GF-D8 (cell line): ENCODE measurements at regions not wholly inside any gene's neighbourhood (a gene's known extent, or its start where the extent isn't known, plus 50 kb on each side); places are given as distances from the start of the nearest gene placed in this dataset.

Source experiments
- DNase-seq: peaks from one replicate; lab custom pipeline; 2025; lab: John Stamatoyannopoulos, UW

DNA sequence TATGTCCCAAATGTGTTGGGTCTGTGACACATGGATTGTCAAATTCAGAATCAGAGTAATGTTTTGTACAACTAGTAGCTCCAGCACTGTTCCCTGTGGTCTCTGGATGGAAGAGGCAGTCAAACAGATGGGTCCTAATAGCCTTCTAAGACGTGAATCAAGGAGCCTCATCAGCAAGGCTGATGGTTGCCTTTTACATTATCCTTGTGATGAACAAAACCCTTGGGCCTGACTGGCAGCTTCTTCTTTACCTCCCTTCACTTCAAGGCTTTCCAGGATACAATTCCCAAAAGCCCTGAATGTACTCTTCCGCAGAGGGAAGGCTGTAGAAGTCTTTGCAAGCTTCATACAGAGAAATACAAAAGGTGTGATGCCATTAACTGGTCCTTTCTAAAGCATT, 633.3 kb downstream of the USP25 start:
- no peak for DNase-seq

DNA sequence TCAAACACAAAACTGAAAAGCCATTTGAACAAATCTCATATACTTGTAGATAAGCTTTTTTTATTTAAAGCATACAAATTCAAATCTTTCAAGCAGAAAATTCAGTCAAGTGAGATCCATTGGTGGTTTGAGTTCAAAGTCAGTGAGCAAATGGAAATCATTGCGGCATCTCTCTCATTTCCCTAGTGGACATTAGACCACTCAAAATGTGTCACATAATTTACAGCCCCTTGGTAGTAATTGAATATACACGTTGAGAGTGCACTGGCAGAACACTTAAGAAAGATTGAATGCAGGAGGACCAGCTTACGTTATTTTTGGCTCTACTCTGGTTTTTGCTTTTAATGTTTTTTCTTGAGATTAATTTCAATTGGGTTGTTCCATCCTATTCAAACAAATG, 633.7 kb downstream of the USP25 start:
- DNase-seq = no peak

DNA sequence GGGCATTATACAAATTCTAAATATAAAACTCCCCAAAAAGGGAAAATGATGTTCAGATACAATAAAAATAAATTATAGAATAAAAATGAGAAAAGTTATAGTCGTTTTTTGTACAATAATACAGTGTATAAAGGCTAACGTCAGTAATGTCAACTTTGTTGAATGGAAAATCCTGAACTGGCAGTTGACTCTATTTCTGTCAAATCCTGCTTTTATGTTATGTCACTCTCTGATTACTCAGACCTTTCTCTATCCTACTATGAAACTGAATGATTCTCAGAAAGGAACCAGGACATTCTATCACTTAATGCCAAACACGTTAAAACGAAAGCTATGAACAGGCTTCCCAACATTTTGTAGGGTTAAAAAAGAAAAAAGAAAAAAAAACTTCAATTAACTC, 636.4 kb downstream of the USP25 start:
- no peak for DNase-seq

DNA sequence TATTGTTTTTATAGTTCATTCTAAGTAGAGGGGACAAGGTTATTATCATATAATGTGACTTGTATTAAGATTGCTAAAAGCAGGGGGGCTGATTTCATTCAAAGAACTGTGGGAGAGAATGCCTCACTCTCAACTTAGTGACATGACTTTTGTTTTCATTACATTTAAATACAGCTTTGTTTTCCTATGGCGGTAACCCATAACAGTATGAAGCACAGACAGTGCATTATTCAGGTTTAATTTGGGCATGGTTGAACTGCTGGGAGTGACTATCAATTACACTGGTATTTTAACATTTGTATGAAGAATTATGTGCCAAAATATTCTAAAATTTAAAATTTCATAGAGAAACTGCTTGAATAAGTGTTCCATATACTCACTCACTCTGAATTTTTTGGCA, 637.3 kb downstream of the USP25 start:
- no peak for DNase-seq

DNA sequence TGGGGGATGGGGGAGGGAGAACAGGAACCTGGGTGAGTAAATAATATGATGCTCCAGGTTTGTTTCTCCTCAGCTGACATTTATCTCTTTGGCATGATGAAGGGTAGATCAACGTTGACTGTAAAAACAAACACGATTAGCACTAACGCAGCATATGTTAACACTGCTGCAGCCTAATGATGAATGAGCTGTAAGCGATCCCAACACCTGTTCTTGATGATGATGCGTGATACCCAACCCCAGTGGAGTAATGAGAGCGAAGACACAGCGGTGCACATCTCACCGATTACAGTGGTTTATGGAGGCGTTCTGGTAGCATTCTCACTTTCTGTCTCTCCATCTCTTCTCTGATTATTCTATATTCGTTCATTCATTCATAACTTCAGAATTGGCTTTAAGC, 640.4 kb downstream of the USP25 start:
- DNase-seq = no peak

DNA sequence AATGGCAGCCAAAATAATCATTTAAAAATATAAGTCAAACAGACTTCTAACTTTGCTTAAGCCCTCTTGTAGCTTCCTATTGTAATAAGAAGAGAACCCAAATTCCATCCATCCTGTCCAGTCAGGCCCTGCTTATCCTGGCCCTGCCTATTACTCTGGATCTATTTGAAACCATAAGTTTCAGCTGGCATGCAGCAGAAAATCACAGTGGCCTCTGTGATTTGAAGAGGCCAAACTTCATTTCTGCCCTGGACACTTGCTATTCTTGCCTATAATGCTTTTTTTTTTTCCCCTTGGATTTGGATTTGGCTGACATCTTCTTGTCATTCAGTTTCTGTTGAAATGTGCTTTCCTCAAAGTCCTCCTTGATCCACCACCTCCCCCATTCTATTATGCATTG, 642.8 kb downstream of the USP25 start:
- no peak for DNase-seq

DNA sequence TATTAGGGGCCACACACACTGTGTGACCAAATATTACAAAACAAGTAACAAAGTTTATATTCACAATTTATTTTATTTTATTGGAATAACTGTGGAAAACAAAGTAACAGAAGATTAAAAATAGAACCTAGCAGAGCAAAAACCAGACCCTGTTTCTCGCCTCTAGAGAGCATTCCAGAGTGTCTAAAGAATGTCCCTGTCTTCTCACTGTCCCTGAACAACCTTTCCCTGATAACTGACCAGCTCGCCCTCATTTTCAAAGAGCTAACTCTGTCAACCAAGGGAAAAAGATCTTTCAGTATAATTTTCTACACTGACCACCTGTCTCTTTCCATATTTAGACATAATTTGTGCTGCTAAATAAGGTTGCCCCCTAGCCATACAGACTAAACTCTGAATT, 646.9 kb downstream of the USP25 start:
- DNase-seq = no peak

DNA sequence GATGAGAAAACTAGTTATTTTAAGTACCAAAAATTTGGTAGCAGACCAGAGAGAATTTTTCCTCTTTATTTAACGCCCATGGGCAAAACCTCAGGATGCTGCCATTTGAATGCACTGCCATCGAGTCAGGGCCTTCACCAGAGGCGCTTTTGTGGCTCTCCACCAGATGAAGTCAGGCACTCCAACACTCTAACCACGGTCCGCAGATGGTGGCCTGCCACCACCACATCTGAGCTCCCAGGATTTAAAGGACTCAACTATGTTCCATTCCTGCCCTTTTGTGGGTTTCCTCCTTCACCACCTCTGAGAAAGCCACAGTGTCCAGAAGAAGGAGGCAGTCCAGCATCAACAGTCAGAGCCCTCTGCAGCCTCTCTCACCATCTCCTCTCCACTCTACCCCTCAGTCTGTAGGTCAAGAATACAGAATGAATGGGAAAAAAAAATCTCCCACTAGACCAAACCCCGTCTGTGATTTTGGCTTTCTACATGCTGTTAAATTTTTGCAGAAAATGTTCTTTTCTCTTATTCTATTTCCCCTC, 647.4 kb downstream of the USP25 start:
- DNase-seq = no peak

DNA sequence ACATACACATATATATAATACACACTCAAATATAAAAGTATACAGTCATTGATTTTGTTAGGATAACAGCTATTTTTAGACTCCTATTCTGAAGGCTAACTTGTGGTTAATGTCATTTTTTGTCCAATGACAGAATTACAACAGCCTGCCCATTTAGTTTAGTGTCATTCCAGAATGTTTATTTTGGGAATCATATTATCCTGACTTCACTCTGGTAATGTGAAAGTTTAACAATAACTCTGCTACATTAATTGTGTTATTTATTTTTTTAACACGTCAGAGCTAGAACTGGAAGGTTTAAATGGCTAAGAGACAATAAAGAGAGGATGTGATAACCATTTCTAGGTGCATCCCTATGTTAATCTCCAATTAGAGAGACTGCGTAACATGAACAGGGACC, 648.1 kb downstream of the USP25 start:
- no peak for DNase-seq

DNA sequence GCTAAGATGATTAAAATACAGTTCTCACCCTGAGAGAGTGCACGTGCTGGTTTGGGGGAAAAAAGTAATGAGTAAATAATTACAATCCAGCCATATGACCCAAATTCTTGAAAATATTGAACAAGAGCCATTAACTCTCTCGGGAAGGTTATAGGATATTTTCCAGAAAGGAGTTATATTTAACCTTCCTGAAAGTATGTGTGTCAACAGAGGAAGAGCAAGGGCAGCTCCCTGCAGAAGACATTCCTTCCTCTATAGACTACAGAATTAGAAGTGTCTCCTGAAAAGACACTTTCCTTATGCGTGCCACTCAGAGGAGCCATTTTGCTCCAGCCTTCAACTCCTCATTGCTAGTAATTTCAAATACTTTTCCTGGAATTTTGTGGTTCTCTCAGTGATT, 648.7 kb downstream of the USP25 start:
- no peak for DNase-seq

DNA sequence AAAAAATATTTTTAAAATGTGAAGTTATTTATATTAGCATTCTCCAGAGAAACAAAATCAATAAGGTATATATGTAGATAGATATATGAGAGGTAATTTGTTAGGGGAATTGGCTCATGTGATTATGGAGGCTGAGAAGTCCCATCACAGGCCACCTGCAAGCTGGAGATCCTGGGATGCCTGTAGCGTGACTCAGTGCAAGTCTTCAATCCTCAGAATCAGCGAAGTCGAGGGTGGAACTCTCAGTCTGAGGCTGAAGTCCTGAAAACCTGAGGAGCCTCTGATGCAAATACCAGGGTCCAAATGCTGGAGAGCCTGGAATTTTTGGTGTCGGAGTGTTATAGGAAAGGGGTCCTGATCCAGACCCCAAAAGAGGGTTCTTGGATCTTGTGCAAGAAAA, 658.5 kb downstream of the USP25 start:
- DNase-seq = no peak

DNA sequence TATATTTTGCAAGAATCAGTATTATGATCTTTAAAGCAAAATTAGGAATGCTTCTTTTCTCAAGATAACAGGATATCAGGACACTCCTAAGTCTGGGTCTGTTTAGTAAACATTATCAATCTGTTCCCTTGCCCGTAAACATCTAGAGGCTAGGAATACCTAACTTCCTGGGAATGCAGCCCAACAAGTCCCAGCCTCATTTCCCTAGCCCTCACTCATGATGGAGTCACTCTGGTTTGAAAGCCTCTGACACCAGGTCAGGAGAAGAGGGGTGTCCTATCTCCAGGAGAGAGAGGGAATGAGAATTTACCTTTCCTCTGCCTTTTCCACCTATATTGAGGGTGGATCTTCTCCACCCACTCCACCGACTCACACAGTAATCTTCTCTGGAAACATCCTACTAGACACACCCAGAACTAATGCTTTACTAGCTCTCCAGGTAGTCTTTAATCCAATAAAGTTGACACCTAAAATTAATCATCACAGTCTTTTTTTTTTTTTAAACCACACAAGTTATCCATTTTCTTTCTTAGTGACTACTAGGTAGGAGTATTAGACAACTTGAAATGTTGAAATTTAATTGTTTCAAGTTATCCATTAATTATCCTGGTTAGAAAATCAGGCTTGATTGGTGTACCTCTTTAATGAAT, 659.3 kb downstream of the USP25 start:
- no peak for DNase-seq

DNA sequence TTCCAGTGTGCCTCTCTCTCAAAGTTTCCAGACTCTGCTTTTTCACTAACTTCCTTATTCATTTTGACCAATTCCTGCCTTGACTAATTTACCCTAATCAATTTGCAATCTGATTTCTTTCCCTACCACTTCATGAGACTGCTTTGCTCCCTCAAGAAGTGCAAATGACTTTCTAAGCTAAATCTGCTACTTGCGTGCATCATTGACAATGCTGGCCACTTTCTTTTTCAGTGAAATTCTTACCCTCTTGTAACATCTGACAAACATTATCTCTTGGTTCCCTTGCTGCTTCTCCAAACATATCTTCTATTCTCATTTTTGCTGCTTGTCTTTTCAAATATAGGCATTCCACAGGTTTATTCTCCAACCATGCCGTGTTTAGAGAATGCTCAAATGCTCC, 659.9 kb downstream of the USP25 start:
- no peak for DNase-seq

DNA sequence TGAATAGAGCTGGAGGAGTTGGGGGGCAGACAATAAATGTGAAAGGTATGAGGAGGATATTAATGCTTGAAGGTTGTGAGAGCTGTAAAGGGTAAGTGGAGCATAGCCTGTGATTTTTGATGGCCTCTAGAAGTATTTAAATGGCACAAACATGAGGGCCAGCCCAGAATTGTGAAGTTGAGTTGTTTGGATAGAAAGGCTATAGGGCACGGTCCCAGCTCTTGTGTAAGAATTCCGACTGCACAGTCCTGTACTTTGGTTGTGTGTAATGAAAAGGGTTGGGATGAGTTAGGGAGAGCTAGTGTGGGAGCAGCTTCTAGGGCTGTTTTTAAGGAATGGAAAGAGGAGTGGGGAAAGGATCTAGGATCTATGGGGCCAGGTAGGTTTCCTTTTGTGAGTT, 665.5 kb downstream of the USP25 start:
- no peak for DNase-seq

DNA sequence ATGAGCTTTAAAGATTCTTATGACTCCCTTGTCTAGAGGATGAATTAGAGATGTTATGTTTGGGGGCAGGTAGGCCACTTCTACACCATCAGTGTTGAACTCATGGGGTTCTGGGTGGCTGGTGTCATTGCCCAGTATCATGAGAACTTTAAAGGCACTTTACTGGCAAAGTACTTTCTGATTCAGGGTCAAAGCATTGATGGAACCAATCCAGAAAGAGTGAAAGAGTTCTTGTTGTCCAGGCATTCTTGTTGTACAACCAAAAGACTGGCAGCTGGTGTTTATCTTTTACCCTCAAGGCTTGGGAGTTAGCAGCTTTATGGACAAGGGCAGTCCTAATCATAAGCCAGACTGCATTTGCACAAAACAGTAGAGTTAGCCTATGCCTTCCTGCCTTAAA, 673.0 kb downstream of the USP25 start:
- no peak for DNase-seq

DNA sequence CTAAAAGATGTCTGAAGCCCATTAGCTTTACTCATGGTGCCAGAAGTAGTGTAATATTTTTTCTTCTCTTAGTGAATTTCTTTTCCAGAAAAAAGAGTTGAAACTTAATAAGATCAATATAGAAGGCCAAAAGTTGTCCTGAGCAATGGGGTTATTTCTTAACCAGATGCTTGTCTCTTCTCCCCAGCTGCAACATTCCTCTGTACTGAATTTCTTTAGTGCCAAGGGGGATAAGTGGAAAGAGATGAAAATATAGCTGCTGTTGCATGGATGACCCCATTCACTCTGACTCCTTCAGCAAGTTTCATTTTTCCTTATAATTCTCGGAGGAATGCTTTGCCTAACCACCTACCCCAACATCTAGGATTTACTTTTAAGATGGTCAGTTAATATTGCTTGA, 675.0 kb downstream of the USP25 start:
- no peak for DNase-seq

DNA sequence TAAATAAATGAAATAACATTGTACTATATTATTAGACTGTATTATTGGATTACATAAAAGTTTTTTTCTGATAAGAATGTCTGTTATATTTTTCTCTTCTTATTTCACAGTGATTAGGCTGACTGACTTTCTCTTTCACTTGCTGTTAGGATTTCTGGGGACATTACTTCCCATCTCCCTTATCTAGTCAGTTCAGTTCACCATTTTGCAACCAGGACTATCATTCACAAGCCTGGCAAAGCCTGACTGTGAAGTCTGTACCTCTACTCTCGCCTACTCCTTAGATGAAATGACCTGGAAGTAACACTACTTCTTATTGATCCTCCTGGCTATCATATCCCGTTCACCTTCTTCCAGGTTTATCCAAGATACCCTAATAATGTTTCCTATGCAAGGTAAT, 676.6 kb downstream of the USP25 start:
- no peak for DNase-seq

DNA sequence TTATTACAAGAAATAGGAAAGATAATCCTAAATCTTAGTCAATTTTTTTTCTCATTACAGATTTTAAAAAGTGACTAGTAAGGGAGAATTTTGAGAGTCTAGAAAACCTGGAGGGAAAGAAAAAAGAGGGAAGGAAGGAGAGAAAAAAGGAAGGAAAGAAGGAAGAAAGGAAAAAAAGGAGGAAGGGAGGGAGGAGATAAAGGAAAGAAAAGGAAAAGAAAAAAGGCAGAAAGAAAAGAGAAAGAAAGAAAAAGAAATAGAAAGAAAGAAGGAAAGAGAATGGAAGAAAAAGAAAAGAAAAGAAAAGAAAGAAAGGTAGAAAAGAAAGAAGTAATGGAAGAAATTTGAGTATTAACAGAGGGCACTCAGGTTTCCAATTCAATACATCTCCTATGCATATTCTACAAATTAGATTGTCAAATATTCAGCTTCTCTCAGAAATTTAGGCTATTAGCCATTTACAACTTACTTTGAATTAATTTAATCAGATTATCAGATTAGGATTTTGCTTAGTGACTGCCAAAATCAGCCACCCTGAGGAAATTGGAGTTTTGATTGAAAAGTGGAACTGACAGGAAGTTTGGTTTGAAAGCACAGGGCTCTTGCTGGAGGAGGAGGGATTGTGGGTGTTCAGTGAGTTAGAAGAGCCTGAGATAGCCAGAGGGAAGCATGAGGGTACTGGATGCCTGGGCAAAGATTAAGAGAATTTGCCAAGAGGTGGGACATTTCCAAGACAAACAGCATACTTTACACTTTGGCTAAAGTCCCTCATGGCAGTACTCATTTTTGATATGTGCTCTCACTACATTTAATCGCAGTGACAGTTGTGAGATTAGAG, 677.8 kb downstream of the USP25 start:
- DNase-seq = no peak

DNA sequence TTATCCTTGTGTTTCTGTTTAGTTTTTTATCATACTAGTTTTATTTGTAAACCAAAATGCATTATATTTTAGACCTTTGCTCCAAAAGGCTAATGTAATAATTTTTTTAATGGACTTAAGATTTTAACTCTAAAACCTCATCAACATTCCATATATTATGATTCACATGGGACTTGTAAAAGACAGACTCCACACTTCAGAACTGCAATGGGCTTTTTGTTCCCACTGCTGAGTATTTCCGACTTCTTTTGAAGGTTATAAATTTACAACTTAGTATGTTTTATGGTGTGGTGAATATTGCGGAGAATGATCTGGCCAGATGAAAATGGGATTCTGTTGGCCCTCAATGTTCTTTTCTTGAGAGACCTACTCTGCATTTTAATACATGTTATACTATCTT, 678.5 kb downstream of the USP25 start:
- no peak for DNase-seq

DNA sequence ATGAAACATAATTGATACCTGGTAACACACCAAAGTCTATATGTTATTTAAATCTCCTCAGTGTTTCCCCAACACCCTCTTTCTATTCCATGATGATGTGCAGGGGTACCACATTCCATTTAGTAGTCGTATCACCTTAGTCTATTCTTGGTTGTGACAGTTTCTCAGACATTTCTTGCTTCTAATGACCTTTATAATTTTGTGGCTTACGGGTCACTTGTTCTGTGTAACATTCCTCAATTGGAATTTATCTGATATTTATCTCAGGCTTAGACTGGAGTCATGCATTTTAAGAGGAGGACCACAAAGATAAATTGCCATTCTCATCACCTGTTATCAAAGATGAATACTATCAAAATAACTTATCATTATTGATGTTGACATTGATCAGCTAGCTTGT, 679.6 kb downstream of the USP25 start:
- DNase-seq = no peak

DNA sequence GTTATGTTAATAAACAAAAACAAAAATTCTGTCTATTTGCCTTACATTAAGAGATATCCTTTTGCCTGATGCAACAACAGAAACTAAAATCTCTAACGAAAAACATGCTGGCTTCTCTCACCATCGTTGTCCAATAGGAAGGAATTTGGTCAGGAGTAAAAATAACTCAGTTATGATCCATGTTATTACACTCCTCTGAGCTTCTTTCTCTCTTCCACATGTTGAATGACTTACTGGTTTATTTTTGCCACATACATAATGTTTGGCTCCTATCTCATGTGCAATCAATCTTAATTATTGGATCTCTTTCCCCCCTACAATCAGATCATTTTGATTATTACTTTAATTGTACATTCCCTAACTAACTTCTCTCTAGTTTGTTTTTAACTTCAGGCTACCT, 688.4 kb downstream of the USP25 start:
- no peak for DNase-seq

DNA sequence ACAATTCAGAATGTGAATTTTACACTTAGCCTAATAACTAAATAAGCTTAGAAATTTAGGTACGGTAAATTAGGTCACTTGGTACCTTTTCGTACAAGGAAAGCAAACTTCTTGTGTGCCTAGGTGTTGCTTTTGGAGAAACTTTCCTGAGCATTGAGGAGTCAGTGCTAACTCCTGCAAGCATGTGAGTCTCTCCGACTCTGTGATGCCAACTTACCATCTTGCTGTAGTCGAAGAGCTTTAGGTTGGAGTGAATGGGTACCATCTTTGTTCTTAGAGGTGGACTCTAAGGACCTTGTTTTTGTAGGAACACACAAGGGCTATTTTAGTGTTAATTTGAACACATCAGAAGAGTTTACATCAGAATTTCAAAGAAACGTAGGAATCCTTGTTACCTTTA, 688.9 kb downstream of the USP25 start:
- no peak for DNase-seq

DNA sequence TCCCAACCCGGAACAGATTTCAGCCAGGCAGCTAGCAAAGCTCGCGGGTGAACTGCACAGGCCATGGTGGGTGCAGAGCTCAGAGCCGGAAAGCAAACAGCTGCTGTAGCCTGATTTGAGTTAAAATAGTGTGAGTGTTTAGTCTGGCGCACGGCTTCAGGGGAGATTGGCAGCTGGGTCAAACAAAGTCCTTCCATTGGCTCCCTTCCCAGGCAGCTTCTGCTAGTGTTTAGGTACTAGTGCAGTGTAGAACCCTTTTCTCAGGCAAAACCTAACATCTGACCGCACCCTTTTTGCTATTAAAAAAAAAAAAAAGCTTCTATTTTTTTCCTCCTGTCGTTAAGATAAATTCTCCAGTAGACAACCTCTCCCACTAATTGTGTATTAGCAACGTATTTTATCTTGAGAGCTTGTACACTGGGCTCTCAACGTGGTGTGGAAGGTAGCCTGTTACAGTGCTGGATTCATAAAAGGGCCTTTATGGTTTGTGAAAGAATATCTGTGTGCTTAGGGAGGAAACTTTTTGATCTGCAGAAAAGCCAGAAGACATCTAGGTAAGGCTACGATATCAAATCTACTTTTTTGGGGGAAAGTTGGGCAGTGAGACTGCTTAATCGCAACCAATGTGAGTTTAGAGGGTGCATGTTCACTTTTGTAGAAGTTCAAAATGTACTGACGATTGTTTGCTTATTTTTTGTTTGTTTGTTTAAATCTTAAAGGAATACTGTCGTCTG, 689.6 kb downstream of the USP25 start:
- DNase-seq = no peak
